Endothelial cell (in vitro differentiated cells): ENCODE measurements at regions not wholly inside any gene's neighbourhood (a gene's known extent, or its start where the extent isn't known, plus 50 kb on each side); places are given as distances from the start of the nearest gene placed in this dataset.

Source experiments
- DNase-seq: peaks from one replicate; pipeline ENCODE4 v3.0.0; 2021; ENCODE audit warnings: low spot score
- H3K27ac Mint-ChIP-seq: one replicate; pipeline ENCODE4 v1.8.0; 2021; ENCODE audit warnings: mixed read lengths, inconsistent platforms; ENCODE audit not compliant: unreplicated experiment
- H3K27me3 Mint-ChIP-seq: one replicate; pipeline ENCODE4 v1.8.0; 2021; ENCODE audit warnings: mild to moderate bottlenecking, moderate library complexity, mixed read lengths, inconsistent platforms; ENCODE audit not compliant: unreplicated experiment
- H3K36me3 Mint-ChIP-seq: one replicate; pipeline ENCODE4 v1.8.0; 2021; ENCODE audit warnings: mild to moderate bottlenecking, low read depth, mixed read lengths, inconsistent platforms; ENCODE audit not compliant: unreplicated experiment
- H3K4me1 Mint-ChIP-seq: one replicate; pipeline ENCODE4 v1.8.0; 2021; ENCODE audit warnings: mild to moderate bottlenecking, mixed read lengths, inconsistent platforms; ENCODE audit not compliant: unreplicated experiment
- H3K4me3 Mint-ChIP-seq: one replicate; pipeline ENCODE4 v1.8.0; 2021; ENCODE audit warnings: mild to moderate bottlenecking, mixed read lengths, inconsistent platforms; ENCODE audit not compliant: unreplicated experiment
- H3K9me3 Mint-ChIP-seq: one replicate; pipeline ENCODE4 v1.8.0; 2021; ENCODE audit warnings: mixed read lengths, inconsistent platforms; ENCODE audit not compliant: unreplicated experiment
- CTCF ChIP-seq: fragments of 200-600 bp; sonication (generic); IDR thresholded peaks from one replicate; pipeline ENCODE4 v1.5.0; 2021; ENCODE audit warnings: antibody characterized with exemption; ENCODE audit not compliant: unreplicated experiment

GRCh38 chr14:89516173-89516572 lies 99.1 kb upstream of the FOXN3 start:
- H3K4me3 Mint-ChIP-seq: no peak overlapping the region

GRCh38 chr14:89514601-89515000 lies 97.6 kb upstream of the FOXN3 start:
- no peak overlapping the region for H3K27ac Mint-ChIP-seq
- peaks cover 26% of the 10 kb centered on the region for H3K4me1 Mint-ChIP-seq
- peaks cover 36% of the 10 kb centered on the region for H3K36me3 Mint-ChIP-seq
- peak overlapping the region; percentile 6 for H3K4me3 Mint-ChIP-seq
- no peak for DNase-seq
- no peak for TF ChIP-seq CTCF
- no peaks in the 10 kb centered on the region for H3K27me3 Mint-ChIP-seq
- H3K9me3 Mint-ChIP-seq: no peaks in the 10 kb centered on the region

More at GRCh38 chr14:89516173-89516572, 99.1 kb upstream of the FOXN3 start:
- H3K9me3 Mint-ChIP-seq: no peaks in the 10 kb centered on the region
- no peak for DNase-seq
- peaks cover 32% of the 10 kb centered on the region for H3K36me3 Mint-ChIP-seq
- H3K27me3 Mint-ChIP-seq: no peaks in the 10 kb centered on the region
- no peak for TF ChIP-seq CTCF
- no peak overlapping the region for H3K27ac Mint-ChIP-seq
- H3K4me1 Mint-ChIP-seq: peaks cover 23% of the 10 kb centered on the region

- DNase-seq: no peak
- Mint-ChIP-seq H3K9me3 (no peaks in the 10 kb centered on the region), H3K27ac (no peak overlapping the region), H3K27me3 (no peaks in the 10 kb centered on the region), H3K36me3 (peaks cover 24% of the 10 kb centered on the region), H3K4me1 (peaks cover 16% of the 10 kb centered on the region), H3K4me3 (no peak overlapping the region)
- TF ChIP-seq CTCF: no peak
These were observed 92.9 kb upstream of the FOXN3 start for GRCh38 chr14:89509891-89510290.

GRCh38 chr14:89508863-89509262 lies 91.8 kb upstream of the FOXN3 start:
- Mint-ChIP-seq H3K4me1 (peaks cover 24% of the 10 kb centered on the region), H3K36me3 (peaks cover 24% of the 10 kb centered on the region), H3K9me3 (no peaks in the 10 kb centered on the region), H3K27ac (no peak overlapping the region), H3K27me3 (no peaks in the 10 kb centered on the region), H3K4me3 (no peak overlapping the region)
- TF ChIP-seq CTCF: no peak
- DNase-seq: no peak

- H3K4me1 Mint-ChIP-seq: peaks cover 29% of the 10 kb centered on the region
- no peaks in the 10 kb centered on the region for H3K9me3 Mint-ChIP-seq
- no peak overlapping the region for H3K4me3 Mint-ChIP-seq
- H3K36me3 Mint-ChIP-seq: peaks cover 24% of the 10 kb centered on the region
- H3K27me3 Mint-ChIP-seq: no peaks in the 10 kb centered on the region
- no peak for TF ChIP-seq CTCF
- no peak for DNase-seq
- no peak overlapping the region for H3K27ac Mint-ChIP-seq
These were observed 91.0 kb upstream of the FOXN3 start for GRCh38 chr14:89507926-89508460.
